CD4-positive, alpha-beta memory T cell (primary cell): ENCODE measurements at regions not wholly inside any gene's neighbourhood (a gene's known extent, or its start where the extent isn't known, plus 50 kb on each side); places are given as distances from the start of the nearest gene placed in this dataset.

ENCODE experiments used
- CTCF ChIA-PET: fragments of 350-600 bp; sonication (Branson Sonifier 250); formaldehyde crosslinking; loops from one replicate; lab custom pipeline; 2021; ENCODE audit warnings: inconsistent platforms; ENCODE audit not compliant: partially characterized antibody; lab: Charles Lee
- POLR2A ChIA-PET: fragments of 350-600 bp; sonication (Branson Sonifier 250); formaldehyde crosslinking; loops from one replicate; lab custom pipeline; 2021; ENCODE audit not compliant: partially characterized antibody; lab: Charles Lee
- DNase-seq, 5 donors: peaks; one replicate each; pipeline versions ENCODE4 v3.0.0 to v3.0.0-alpha.2; 2020 to 2022; ENCODE audit warnings: mixed read lengths in 1 of 5
- H3K27ac ChIP-seq: one replicate; pipeline ENCODE4 v1.7.0; 2013; ENCODE audit warnings: low read depth, low read length
- H3K27me3 ChIP-seq: 2 replicates; pipeline ENCODE4 v1.7.0; 2013; ENCODE audit warnings: mild to moderate bottlenecking, low read length, moderate library complexity; ENCODE audit not compliant: insufficient read depth
- H3K36me3 ChIP-seq: 2 replicates; pipeline ENCODE4 v1.7.0; 2013; ENCODE audit warnings: mild to moderate bottlenecking, low read length, moderate library complexity; ENCODE audit not compliant: insufficient read depth
- H3K4me1 ChIP-seq: 2 replicates; pipeline ENCODE4 v1.7.0; 2013; ENCODE audit warnings: mild to moderate bottlenecking, low read length, moderate library complexity; ENCODE audit not compliant: insufficient read depth
- H3K4me3 ChIP-seq, 2 donors: one replicate each; pipeline ENCODE4 v1.7.0; 2013; ENCODE audit warnings: low read length in 2 of 2, mild to moderate bottlenecking in 1 of 2
- H3K9me3 ChIP-seq, 2 donors: one replicate each; pipeline ENCODE4 v1.7.0; 2013; ENCODE audit warnings: low read length in 2 of 2, control low read depth in 1 of 2; ENCODE audit not compliant: control insufficient read depth in 1 of 2
- H3K27ac Mint-ChIP-seq, 7 donors: one replicate each; pipeline ENCODE4 v1.8.0; 2020 to 2021; ENCODE audit warnings: mixed read lengths in 7 of 7, mild to moderate bottlenecking in 6 of 7, inconsistent platforms in 3 of 7, moderate library complexity in 3 of 7
- H3K27me3 Mint-ChIP-seq, 2 donors: one replicate each; pipeline ENCODE4 v1.8.0; 2020 to 2021; ENCODE audit warnings: mixed read lengths in 2 of 2
- H3K36me3 Mint-ChIP-seq, 2 donors: one replicate each; pipeline ENCODE4 v1.8.0; 2020 to 2021; ENCODE audit warnings: mixed read lengths in 2 of 2, inconsistent platforms in 1 of 2, mild to moderate bottlenecking in 1 of 2
- H3K4me1 Mint-ChIP-seq, 4 donors: one replicate each; pipeline ENCODE4 v1.8.0; 2020 to 2021; ENCODE audit warnings: mixed read lengths in 4 of 4, mild to moderate bottlenecking in 1 of 4
- H3K4me3 Mint-ChIP-seq, 8 donors: one replicate each; pipeline ENCODE4 v1.8.0; 2020 to 2021; ENCODE audit warnings: mixed read lengths in 8 of 8, mild to moderate bottlenecking in 7 of 8, moderate library complexity in 6 of 8, inconsistent platforms in 3 of 8
- H3K9me3 Mint-ChIP-seq, 8 donors: one replicate each; pipeline ENCODE4 v1.8.0; 2020 to 2021; ENCODE audit warnings: mixed read lengths in 8 of 8, mild to moderate bottlenecking in 5 of 8, inconsistent platforms in 3 of 8, moderate library complexity in 1 of 8
- intact Hi-C: fragments of 100-400 bp; cut with micrococcal nuclease; formaldehyde crosslinking; loops from one replicate; pipeline ENCODE4 v1.15.1; 2023

- Mint-ChIP-seq H3K36me3 (no peaks in the 10 kb centered on the region), H3K27ac (no peak overlapping the region), H3K27me3 (peaks cover 4 to 6% of the 10 kb centered on the region in 2 donors), H3K4me1 (no peaks in the 10 kb centered on the region), H3K9me3 (no peaks in the 10 kb centered on the region), H3K4me3 (no peak overlapping the region)
- no peak overlapping the region for H3K27ac ChIP-seq
- intact Hi-C loops, result no loop called here
- ChIA-PET POLR2A (no interaction called here), CTCF (interaction anchor here (0.8 kb wide), 1 partner anchor 17 kb away, joined by 4 read pairs; no protein-coding TSS in a partner anchor)
- no peaks in the 10 kb centered on the region for H3K27me3 ChIP-seq
- H3K36me3 ChIP-seq, result no peaks in the 10 kb centered on the region
- no peaks in the 10 kb centered on the region for H3K9me3 ChIP-seq
- H3K4me3 ChIP-seq, result no peak overlapping the region
- DNase-seq, result no peak
- H3K4me1 ChIP-seq, result no peaks in the 10 kb centered on the region
Observed at GRCh38 chr3:87367736-87368135, 91.4 kb upstream of the POU1F1 start.

- Mint-ChIP-seq H3K9me3 (no peaks in the 10 kb centered on the region), H3K36me3 (no peaks in the 10 kb centered on the region), H3K27me3 (peaks cover 2 to 4% of the 10 kb centered on the region in 2 donors), H3K4me3 (no peak overlapping the region), H3K27ac (no peak overlapping the region), H3K4me1 (no peaks in the 10 kb centered on the region)
- no peaks in the 10 kb centered on the region for H3K27me3 ChIP-seq
- no peak overlapping the region for H3K27ac ChIP-seq
- ChIA-PET CTCF (interaction anchor here (1.5 to 2.3 kb wide), 2 partner anchors 10 to 13 kb away, joined by 4 to 7 read pairs; no protein-coding TSS in a partner anchor), POLR2A (no interaction called here)
- H3K9me3 ChIP-seq, result no peaks in the 10 kb centered on the region
- H3K36me3 ChIP-seq, result no peaks in the 10 kb centered on the region
- intact Hi-C loops, result no loop called here
- DNase-seq, result no peak
- no peak overlapping the region for H3K4me3 ChIP-seq
- H3K4me1 ChIP-seq, result no peaks in the 10 kb centered on the region
Observed at GRCh38 chr3:87363721-87364120, 87.3 kb upstream of the POU1F1 start.

- H3K27ac ChIP-seq, result no peak overlapping the region
- POLR2A ChIA-PET, result no interaction called here
- no peaks in the 10 kb centered on the region for H3K9me3 Mint-ChIP-seq
- no peaks in the 10 kb centered on the region for H3K4me1 ChIP-seq
- CTCF ChIA-PET, result interaction anchor here (0.8 to 2.5 kb wide), 2 partner anchors 11 to 751 kb away, joined by 3 to 17 read pairs; no protein-coding TSS in a partner anchor
- intact Hi-C loops, result no loop called here
- no peak overlapping the region for H3K4me3 ChIP-seq
- H3K27me3 Mint-ChIP-seq, result peaks cover 0 to 2% of the 10 kb centered on the region in 2 donors
- H3K27me3 ChIP-seq, result no peaks in the 10 kb centered on the region
- H3K4me3 Mint-ChIP-seq, result no peak overlapping the region
- H3K9me3 ChIP-seq, result no peaks in the 10 kb centered on the region
- DNase-seq, result no peak
- no peaks in the 10 kb centered on the region for H3K36me3 Mint-ChIP-seq
- H3K4me1 Mint-ChIP-seq, result no peaks in the 10 kb centered on the region
- no peak overlapping the region for H3K27ac Mint-ChIP-seq
- H3K36me3 ChIP-seq, result no peaks in the 10 kb centered on the region
Observed at GRCh38 chr3:87361956-87362355, 85.6 kb upstream of the POU1F1 start.

GRCh38 chr3:87361271-87361670 lies 84.9 kb upstream of the POU1F1 start:
- Histone ChIP-seq H3K4me3 (no peak overlapping the region), H3K36me3 (no peaks in the 10 kb centered on the region), H3K27ac (no peak overlapping the region), H3K4me1 (no peaks in the 10 kb centered on the region), H3K9me3 (no peaks in the 10 kb centered on the region), H3K27me3 (no peaks in the 10 kb centered on the region)
- Mint-ChIP-seq H3K27ac (no peak overlapping the region), H3K27me3 (peaks cover 0 to 2% of the 10 kb centered on the region in 2 donors), H3K4me3 (no peak overlapping the region), H3K9me3 (no peaks in the 10 kb centered on the region), H3K36me3 (no peaks in the 10 kb centered on the region), H3K4me1 (no peaks in the 10 kb centered on the region)
- intact Hi-C loops, result no loop called here
- POLR2A ChIA-PET, result no interaction called here
- DNase-seq, result no peak
- CTCF ChIA-PET, result interaction anchor here (0.8 to 2.5 kb wide), 2 partner anchors 10 to 752 kb away, joined by 3 to 17 read pairs; no protein-coding TSS in a partner anchor

GRCh38 chr3:87359826-87360225 lies 83.4 kb upstream of the POU1F1 start:
- no peak overlapping the region for H3K27ac ChIP-seq
- H3K4me1 Mint-ChIP-seq, result no peaks in the 10 kb centered on the region
- no peaks in the 10 kb centered on the region for H3K9me3 Mint-ChIP-seq
- no peak overlapping the region for H3K27ac Mint-ChIP-seq
- DNase-seq, result no peak
- no peaks in the 10 kb centered on the region for H3K9me3 ChIP-seq
- ChIA-PET POLR2A (no interaction called here), CTCF (interaction anchor here (2.5 kb wide), 1 partner anchor 9 kb away, joined by 17 read pairs; no protein-coding TSS in a partner anchor)
- H3K4me1 ChIP-seq, result no peaks in the 10 kb centered on the region
- intact Hi-C loops, result no loop called here
- no peaks in the 10 kb centered on the region for H3K27me3 Mint-ChIP-seq
- no peaks in the 10 kb centered on the region for H3K27me3 ChIP-seq
- H3K4me3 ChIP-seq, result no peak overlapping the region
- H3K36me3 ChIP-seq, result no peaks in the 10 kb centered on the region
- no peaks in the 10 kb centered on the region for H3K36me3 Mint-ChIP-seq
- no peak overlapping the region for H3K4me3 Mint-ChIP-seq

- no peaks in the 10 kb centered on the region for H3K36me3 ChIP-seq
- H3K9me3 Mint-ChIP-seq, result no peaks in the 10 kb centered on the region
- POLR2A ChIA-PET, result no interaction called here
- no peak overlapping the region for H3K27ac ChIP-seq
- no peaks in the 10 kb centered on the region for H3K27me3 Mint-ChIP-seq
- H3K4me1 Mint-ChIP-seq, result no peaks in the 10 kb centered on the region
- CTCF ChIA-PET, result no interaction called here
- H3K9me3 ChIP-seq, result no peaks in the 10 kb centered on the region
- H3K4me3 ChIP-seq, result no peak overlapping the region
- no peak overlapping the region for H3K4me3 Mint-ChIP-seq
- H3K27me3 ChIP-seq, result no peaks in the 10 kb centered on the region
- no peak overlapping the region for H3K27ac Mint-ChIP-seq
- DNase-seq, result no peak
- H3K36me3 Mint-ChIP-seq, result no peaks in the 10 kb centered on the region
- intact Hi-C loops, result no loop called here
- H3K4me1 ChIP-seq, result no peaks in the 10 kb centered on the region
Observed at GRCh38 chr3:87359025-87359424, 82.6 kb upstream of the POU1F1 start.

DNA sequence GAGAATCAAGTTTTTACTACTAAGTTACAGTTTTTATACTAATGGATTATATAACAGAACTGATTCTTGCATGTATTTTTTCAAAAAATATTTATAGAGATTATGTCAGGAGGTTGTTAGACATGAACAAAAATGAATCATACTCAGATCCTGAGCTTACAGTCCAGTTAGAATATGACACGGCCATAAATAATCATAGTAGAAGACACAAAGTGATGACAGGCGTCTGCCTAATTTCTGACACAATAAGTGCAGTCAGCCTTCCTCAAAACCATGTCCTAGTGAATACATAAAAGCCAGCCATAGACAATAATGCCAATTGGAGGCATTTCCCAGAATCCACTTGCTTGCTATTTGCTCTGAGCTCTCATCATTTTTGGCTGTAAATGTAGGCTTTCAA lies 81.7 kb upstream of the POU1F1 start:
- Mint-ChIP-seq H3K4me1 (no peaks in the 10 kb centered on the region), H3K27ac (no peak overlapping the region), H3K4me3 (no peak overlapping the region), H3K36me3 (no peaks in the 10 kb centered on the region), H3K27me3 (no peaks in the 10 kb centered on the region), H3K9me3 (no peaks in the 10 kb centered on the region)
- H3K27me3 ChIP-seq, result no peaks in the 10 kb centered on the region
- no peak overlapping the region for H3K27ac ChIP-seq
- H3K36me3 ChIP-seq, result no peaks in the 10 kb centered on the region
- POLR2A ChIA-PET, result no interaction called here
- intact Hi-C loops, result no loop called here
- no peak overlapping the region for H3K4me3 ChIP-seq
- no peak for DNase-seq
- no peaks in the 10 kb centered on the region for H3K4me1 ChIP-seq
- CTCF ChIA-PET, result no interaction called here
- no peaks in the 10 kb centered on the region for H3K9me3 ChIP-seq
